ENCODE measurements at regions not wholly inside any gene's neighbourhood (a gene's known extent, or its start where the extent isn't known, plus 50 kb on each side); places are given as distances from the start of the nearest gene placed in this dataset.

- no peaks in the 10 kb centered on the region for H3K4me1 Mint-ChIP-seq (ENCODE audit: unreplicated experiment)
- H3K27me3 Mint-ChIP-seq (ENCODE audit: unreplicated experiment): no peaks in the 10 kb centered on the region
These were observed 489.7 kb downstream of the EIPR1 start for GRCh38 chr2:2887772-2888387.

DNA sequence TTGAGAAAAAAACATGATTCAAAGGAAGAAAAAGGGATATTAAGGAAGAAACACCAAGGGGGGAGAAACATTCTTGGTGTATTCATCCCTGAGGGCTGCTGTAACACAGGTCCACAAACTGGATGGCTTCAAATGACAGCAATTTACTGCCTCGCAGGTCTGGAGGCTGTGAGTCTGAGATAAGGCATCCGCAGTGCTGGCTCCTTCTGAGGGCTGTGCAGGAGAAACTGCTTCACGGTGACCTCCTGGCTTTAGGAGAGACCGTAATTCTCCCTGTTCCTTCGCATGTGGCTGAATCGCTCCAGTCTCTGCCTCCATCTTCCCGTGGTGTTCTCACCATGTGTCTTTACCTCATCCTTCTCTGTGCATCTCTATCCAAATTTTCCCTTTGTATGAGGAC, 490.7 kb downstream of the EIPR1 start:
- Mint-ChIP-seq H3K9me3 (ENCODE audit: unreplicated experiment) (no peaks in the 10 kb centered on the region), H3K27me3 (ENCODE audit: unreplicated experiment) (no peaks in the 10 kb centered on the region), H3K4me3 (ENCODE audit: unreplicated experiment) (no peak overlapping the region), H3K27ac (ENCODE audit: unreplicated experiment) (no peak overlapping the region), H3K4me1 (ENCODE audit: unreplicated experiment) (no peaks in the 10 kb centered on the region), H3K36me3 (ENCODE audit: low read depth, unreplicated experiment) (no peaks in the 10 kb centered on the region)
- DNase-seq (ENCODE audit: low spot score): no peak
- TF ChIP-seq CTCF (IDR thresholded peaks at IDR 0.05; ENCODE audit: unreplicated experiment): no peak

More at GRCh38 chr2:2887772-2888387, 489.7 kb downstream of the EIPR1 start:
- no peaks in the 10 kb centered on the region for H3K9me3 Mint-ChIP-seq (ENCODE audit: unreplicated experiment)
- TF ChIP-seq CTCF (IDR thresholded peaks at IDR 0.05; ENCODE audit: unreplicated experiment): no peak
- H3K36me3 Mint-ChIP-seq (ENCODE audit: low read depth, unreplicated experiment): no peaks in the 10 kb centered on the region
- H3K27ac Mint-ChIP-seq (ENCODE audit: unreplicated experiment): no peak overlapping the region
- no peak for DNase-seq (ENCODE audit: low spot score)
- no peak overlapping the region for H3K4me3 Mint-ChIP-seq (ENCODE audit: unreplicated experiment)

DNA sequence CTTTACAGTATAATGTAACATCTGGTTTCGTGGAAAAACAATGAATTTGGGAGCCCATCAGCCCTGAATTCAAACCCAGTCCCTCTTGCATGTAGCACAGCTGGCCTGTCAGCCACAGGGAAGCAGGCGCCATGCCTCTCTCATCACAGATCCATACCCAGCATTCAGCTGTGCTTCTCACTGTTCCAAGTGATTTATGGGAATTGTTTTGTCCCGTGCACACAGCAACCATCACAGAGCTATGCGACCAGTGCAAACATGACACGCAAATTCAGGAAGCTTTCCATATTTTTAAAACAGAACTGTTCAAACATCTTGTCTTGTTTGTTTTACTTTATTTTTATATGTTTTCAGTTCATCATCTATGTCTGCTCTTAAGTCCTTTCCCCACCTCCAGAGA, 496.1 kb downstream of the EIPR1 start:
- H3K36me3 Mint-ChIP-seq (ENCODE audit: low read depth, unreplicated experiment): no peaks in the 10 kb centered on the region
- peaks cover 5% of the 10 kb centered on the region for H3K27me3 Mint-ChIP-seq (ENCODE audit: unreplicated experiment)
- H3K27ac Mint-ChIP-seq (ENCODE audit: unreplicated experiment): no peak overlapping the region
- no peak for TF ChIP-seq CTCF (IDR thresholded peaks at IDR 0.05; ENCODE audit: unreplicated experiment)
- no peaks in the 10 kb centered on the region for H3K4me1 Mint-ChIP-seq (ENCODE audit: unreplicated experiment)
- no peak for DNase-seq (ENCODE audit: low spot score)
- H3K4me3 Mint-ChIP-seq (ENCODE audit: unreplicated experiment): no peak overlapping the region
- H3K9me3 Mint-ChIP-seq (ENCODE audit: unreplicated experiment): no peaks in the 10 kb centered on the region

- H3K9me3 Mint-ChIP-seq (ENCODE audit: unreplicated experiment): no peaks in the 10 kb centered on the region
- H3K27me3 Mint-ChIP-seq (ENCODE audit: unreplicated experiment): peaks cover 5% of the 10 kb centered on the region
- no peak overlapping the region for H3K27ac Mint-ChIP-seq (ENCODE audit: unreplicated experiment)
These were observed 496.7 kb downstream of the EIPR1 start for GRCh38 chr2:2880938-2881337.

More at GRCh38 chr2:2880938-2881337, 496.7 kb downstream of the EIPR1 start:
- no peak for TF ChIP-seq CTCF (IDR thresholded peaks at IDR 0.05; ENCODE audit: unreplicated experiment)
- DNase-seq (ENCODE audit: low spot score): no peak
- Mint-ChIP-seq H3K4me1 (ENCODE audit: unreplicated experiment) (no peaks in the 10 kb centered on the region), H3K36me3 (ENCODE audit: low read depth, unreplicated experiment) (no peaks in the 10 kb centered on the region), H3K4me3 (ENCODE audit: unreplicated experiment) (no peak overlapping the region)

Data from endothelial cell (in vitro differentiated cells).